Kidney (tissue), 13 donors: ENCODE measurements at regions not wholly inside any gene's neighbourhood (a gene's known extent, or its start where the extent isn't known, plus 50 kb on each side); places are given as distances from the start of the nearest gene placed in this dataset.

Experiments used
- DNase-seq, 5 donors: peaks; one replicate each; pipeline ENCODE4 v3.0.0-alpha.2; 2013 to 2020
- FAIRE-seq: peaks from 2 replicates; lab custom pipeline; 2012; peaks lifted over from hg19 to GRCh38; lab: Jason Lieb, UNC
- H3K27ac ChIP-seq, 2 donors: one replicate each; pipeline ENCODE4 v1.7.0; 2013; ENCODE audit warnings: low read depth in 2 of 2, low read length in 2 of 2, inconsistent platforms in 1 of 2
- H3K27me3 ChIP-seq: one replicate; pipeline ENCODE4 v1.7.1; 2013; ENCODE audit warnings: low read length, inconsistent platforms; ENCODE audit not compliant: control insufficient read depth, insufficient read depth
- H3K36me3 ChIP-seq, 3 donors: one replicate each; pipeline versions ENCODE4 v1.7.0 to v1.7.1; 2013; ENCODE audit warnings: low read length in 3 of 3, control low read depth in 1 of 3, inconsistent platforms in 1 of 3; ENCODE audit not compliant: insufficient read depth in 3 of 3, control insufficient read depth in 2 of 3
- H3K4me1 ChIP-seq, 3 donors: one replicate each; pipeline versions ENCODE4 v1.7.0 to v1.7.1; 2013; ENCODE audit warnings: low read length in 3 of 3, inconsistent platforms in 1 of 3, low read depth in 1 of 3; ENCODE audit not compliant: control insufficient read depth in 2 of 3, insufficient read depth in 2 of 3
- H3K4me3 ChIP-seq, 3 donors: one replicate each; pipeline versions ENCODE4 v1.7.0 to v1.8.1; 2013; ENCODE audit warnings: low read length in 3 of 3, control low read depth in 1 of 3, inconsistent platforms in 1 of 3
- H3K9ac ChIP-seq, 3 donors: one replicate each; pipeline versions ENCODE4 v1.7.0 to v1.7.1; 2013; ENCODE audit warnings: low read length in 3 of 3, control low read depth in 1 of 3, inconsistent platforms in 1 of 3
- H3K9me3 ChIP-seq, 3 donors: one replicate each; pipeline versions ENCODE4 v1.7.0 to v1.7.1; 2013; ENCODE audit warnings: low read length in 3 of 3, control low read depth in 1 of 3, inconsistent platforms in 1 of 3; ENCODE audit not compliant: control insufficient read depth in 2 of 3, insufficient read depth in 1 of 3
- CTCF ChIP-seq: IDR thresholded peaks from 3 replicates; pipeline ENCODE4 v1.5.1; 2012; ENCODE audit warnings: mild to moderate bottlenecking, moderate library complexity, borderline replicate concordance; ENCODE audit not compliant: insufficient read depth; ENCODE audit errors: extremely low read depth
- intact Hi-C: fragments of 100-400 bp; cut with DNase I; formaldehyde crosslinking; loops from one replicate; pipeline ENCODE4 v1.11.1; 2022
- donor health status: control.
- donor health status: control.
- donor health status: control.
- donor health status: control.
- donor health status: control.
- donor health status: DM: yes; HTN: yes; CAD: no.
- donor health status: Normal renal cell carcinoma (clear cell type).

GRCh38 chr14:40464531-40464930, 1032.3 kb upstream of the FBXO33 start:
- no peak overlapping the region for H3K9ac ChIP-seq
- no peaks in the 10 kb centered on the region for H3K27me3 ChIP-seq
- DNase-seq (peak in 1 of 5 donors; percentile 39), FAIRE-seq (no peak)
- H3K36me3 ChIP-seq, result no peaks in the 10 kb centered on the region
- no peak overlapping the region for H3K27ac ChIP-seq
- TF ChIP-seq CTCF, result no peak
- intact Hi-C loops, result no loop called here
- H3K4me1 ChIP-seq, result no peaks in the 10 kb centered on the region
- H3K4me3 ChIP-seq, result no peak overlapping the region
- peaks cover 0 to 2% (median 0%) of the 10 kb centered on the region in 3 donors for H3K9me3 ChIP-seq

- DNase-seq (peak in 1 of 5 donors; percentile 29), FAIRE-seq (no peak)
- Histone ChIP-seq H3K9ac (no peak overlapping the region), H3K27ac (no peak overlapping the region), H3K27me3 (no peaks in the 10 kb centered on the region), H3K9me3 (peaks cover 0 to 2% (median 0%) of the 10 kb centered on the region in 3 donors), H3K36me3 (no peaks in the 10 kb centered on the region), H3K4me1 (no peaks in the 10 kb centered on the region), H3K4me3 (no peak overlapping the region)
- intact Hi-C loops, result no loop called here
- TF ChIP-seq CTCF, result no peak
Observed at GRCh38 chr14:40463886-40464285, 1031.7 kb upstream of the FBXO33 start.

GRCh38 chr14:40452674-40453073, 1020.4 kb upstream of the FBXO33 start:
- Histone ChIP-seq H3K27me3 (no peaks in the 10 kb centered on the region), H3K4me1 (no peaks in the 10 kb centered on the region), H3K9me3 (peaks cover 0 to 2% (median 0%) of the 10 kb centered on the region in 3 donors), H3K27ac (no peak overlapping the region), H3K9ac (no peak overlapping the region), H3K4me3 (no peak overlapping the region), H3K36me3 (no peaks in the 10 kb centered on the region)
- intact Hi-C loops, result no loop called here
- no peak for FAIRE-seq
- TF ChIP-seq CTCF, result no peak
- DNase-seq, result no peak

- no peaks in the 10 kb centered on the region for H3K36me3 ChIP-seq
- H3K27me3 ChIP-seq, result no peaks in the 10 kb centered on the region
- no peak for FAIRE-seq
- H3K4me3 ChIP-seq, result no peak overlapping the region
- intact Hi-C loops, result no loop called here
- H3K9ac ChIP-seq, result no peak overlapping the region
- DNase-seq, result peak in 3 of 5 donors; percentile 56 to 66 (median 66)
- H3K9me3 ChIP-seq, result no peaks in the 10 kb centered on the region
- no peak for TF ChIP-seq CTCF
- no peaks in the 10 kb centered on the region for H3K4me1 ChIP-seq
- H3K27ac ChIP-seq, result no peak overlapping the region
Observed at GRCh38 chr14:40447017-40447416, 1014.8 kb upstream of the FBXO33 start.
